ENCODE measurements at regions not wholly inside any gene's neighbourhood (a gene's known extent, or its start where the extent isn't known, plus 50 kb on each side); places are given as distances from the start of the nearest gene placed in this dataset.

- TF ChIP-seq, protein P1, sequence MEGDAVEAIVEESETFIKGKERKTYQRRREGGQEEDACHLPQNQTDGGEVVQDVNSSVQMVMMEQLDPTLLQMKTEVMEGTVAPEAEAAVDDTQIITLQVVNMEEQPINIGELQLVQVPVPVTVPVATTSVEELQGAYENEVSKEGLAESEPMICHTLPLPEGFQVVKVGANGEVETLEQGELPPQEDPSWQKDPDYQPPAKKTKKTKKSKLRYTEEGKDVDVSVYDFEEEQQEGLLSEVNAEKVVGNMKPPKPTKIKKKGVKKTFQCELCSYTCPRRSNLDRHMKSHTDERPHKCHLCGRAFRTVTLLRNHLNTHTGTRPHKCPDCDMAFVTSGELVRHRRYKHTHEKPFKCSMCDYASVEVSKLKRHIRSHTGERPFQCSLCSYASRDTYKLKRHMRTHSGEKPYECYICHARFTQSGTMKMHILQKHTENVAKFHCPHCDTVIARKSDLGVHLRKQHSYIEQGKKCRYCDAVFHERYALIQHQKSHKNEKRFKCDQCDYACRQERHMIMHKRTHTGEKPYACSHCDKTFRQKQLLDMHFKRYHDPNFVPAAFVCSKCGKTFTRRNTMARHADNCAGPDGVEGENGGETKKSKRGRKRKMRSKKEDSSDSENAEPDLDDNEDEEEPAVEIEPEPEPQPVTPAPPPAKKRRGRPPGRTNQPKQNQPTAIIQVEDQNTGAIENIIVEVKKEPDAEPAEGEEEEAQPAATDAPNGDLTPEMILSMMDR (IDR thresholded peaks at IDR 0.05; ENCODE audit: low read length): no peak
- TF ChIP-seq EZH2 (optimal IDR thresholded peaks at IDR 0.05; ENCODE audit: low read depth, low read length): no peak
Observed at GRCh38 chr4:43276321-43276720, 383.8 kb downstream of the GRXCR1 start.

Measured in MM.1S (cell line).